ENCODE measurements at regions not wholly inside any gene's neighbourhood (a gene's known extent, or its start where the extent isn't known, plus 50 kb on each side); places are given as distances from the start of the nearest gene placed in this dataset.

- TF ChIP-seq CTCF (CRISPR knock-in tag; IDR thresholded peaks at IDR 0.05) (no peak), CEBPB (IDR thresholded peaks at IDR 0.05; ENCODE audit: borderline replicate concordance, low read depth, low read length) (no peak), EP300 (IDR thresholded peaks at IDR 0.05; ENCODE audit: low read depth in 2 of 2, low read length in 2 of 2) (no peak), EP300 (CRISPR knock-in tag; IDR thresholded peaks at IDR 0.05; ENCODE audit: borderline replicate concordance) (no peak), ZNF570 (CRISPR knock-in tag; IDR thresholded peaks at IDR 0.05; ENCODE audit: borderline replicate concordance) (no peak), NCOA5 (CRISPR knock-in tag; IDR thresholded peaks at IDR 0.05) (no peak)
These were observed 995.7 kb downstream of the LRFN5 start for GRCh38 chr14:42602336-42602845.
